SK-N-SH (cell line): ENCODE measurements at regions not wholly inside any gene's neighbourhood (a gene's known extent, or its start where the extent isn't known, plus 50 kb on each side); places are given as distances from the start of the nearest gene placed in this dataset.

Experiments
- CTCF ChIA-PET: fragments of 300-600, 350-600 bp; formaldehyde crosslinking; extraction: SDS; loops from one replicate; lab custom pipeline; 2021; lab: Yijun Ruan, JAX
- POLR2A ChIA-PET: fragments of 350-600 bp; sonication (Branson Sonifier 250); formaldehyde crosslinking; extraction: SDS; loops from one replicate; lab custom pipeline; 2020; ENCODE audit warnings: antibody characterized with exemption, inconsistent platforms; lab: Yijun Ruan, JAX
- DNase-seq: peaks from one replicate; pipeline ENCODE4 v3.0.0; 2012
- H2AFZ ChIP-seq: fragments of 200-600 bp; sonication (generic); 2 replicates; pipeline ENCODE4 v1.8.1; 2016; ENCODE audit warnings: antibody characterized with exemption, mild to moderate bottlenecking, low read depth
- H3F3A ChIP-seq: fragments of 200-600 bp; sonication (generic); replicated peaks from 2 replicates; pipeline ENCODE3; 2016; ENCODE audit warnings: antibody characterized with exemption, mild to moderate bottlenecking; ENCODE audit not compliant: insufficient read depth
- H3K27ac ChIP-seq, 2 experiments: fragments of 200-500 bp in 1 of 2; fragments of 200-600 bp in 1 of 2; sonication (Bioruptor generic) in 1 of 2; sonication (generic), shearing (Covaris generic) in 1 of 2; 2 replicates each; pipeline versions ENCODE4 v1.5.1 to v1.6.1; 2014 to 2016; ENCODE audit warnings: low read depth in 2 of 2, inconsistent platforms in 1 of 2, low read length in 1 of 2, mild to moderate bottlenecking in 1 of 2, mixed read lengths in 1 of 2
- H3K27me3 ChIP-seq: fragments of 200-600 bp; sonication (generic), shearing (Covaris generic); 2 replicates; pipeline ENCODE4 v1.6.1; 2016; ENCODE audit warnings: mixed run types; ENCODE audit not compliant: insufficient read depth
- H3K36me3 ChIP-seq, 2 experiments: fragments of 200-500 bp in 1 of 2; fragments of 200-600 bp in 1 of 2; sonication (Bioruptor generic) in 1 of 2; sonication (generic) in 1 of 2; replicated peaks in 1 of 2; 2 replicates each; pipeline versions ENCODE3 to v1.5.1; 2014 to 2016; ENCODE audit warnings: low read length in 1 of 2, mild to moderate bottlenecking in 1 of 2; ENCODE audit not compliant: insufficient read depth in 2 of 2, control insufficient read depth in 1 of 2
- H3K4me1 ChIP-seq, 2 experiments: fragments of 200-500 bp in 1 of 2; fragments of 200-600 bp in 1 of 2; sonication (Bioruptor generic) in 1 of 2; sonication (generic), shearing (Covaris generic) in 1 of 2; 2 replicates each; pipeline versions ENCODE4 v1.5.1 to v1.6.1; 2014 to 2016; ENCODE audit warnings: low read depth in 1 of 2, low read length in 1 of 2, mixed run types in 1 of 2; ENCODE audit not compliant: insufficient read depth in 2 of 2, control insufficient read depth in 1 of 2
- H3K4me2 ChIP-seq: fragments of 200-600 bp; sonication (generic), shearing (Covaris generic); 2 replicates; pipeline ENCODE4 v1.6.1; 2017; ENCODE audit warnings: mixed run types
- H3K4me3 ChIP-seq, 2 experiments: fragments of 200-500 bp in 1 of 2; fragments of 200-600 bp in 1 of 2; sonication (Bioruptor generic) in 1 of 2; sonication (generic), shearing (Covaris generic) in 1 of 2; 2 replicates each; pipeline versions ENCODE4 v1.5.1 to v1.8.1; 2014 to 2016; ENCODE audit warnings: low read depth in 2 of 2, inconsistent platforms in 1 of 2, low read length in 1 of 2, mild to moderate bottlenecking in 1 of 2, mixed read lengths in 1 of 2, moderate library complexity in 1 of 2
- H3K79me2 ChIP-seq: fragments of 200-600 bp; sonication (generic); 2 replicates; pipeline ENCODE4 v1.8.1; 2017; ENCODE audit warnings: mild to moderate bottlenecking; ENCODE audit not compliant: insufficient read depth
- H3K9ac ChIP-seq: fragments of 200-600 bp; sonication (generic); 2 replicates; pipeline ENCODE4 v1.6.1; 2017; ENCODE audit warnings: mixed run types
- H3K9me2 ChIP-seq: fragments of 200-600 bp; sonication (generic); 2 replicates; pipeline ENCODE4 v1.6.1; 2017; ENCODE audit warnings: mixed run types
- H3K9me3 ChIP-seq: fragments of 200-600 bp; sonication (generic); 2 replicates; pipeline ENCODE4 v1.6.1; 2017; ENCODE audit warnings: mixed run types, mild to moderate bottlenecking, moderate library complexity
- H4K20me1 ChIP-seq: fragments of 200-600 bp; sonication (generic); 2 replicates; pipeline ENCODE4 v1.6.1; 2017; ENCODE audit warnings: mild to moderate bottlenecking, mixed run types; ENCODE audit not compliant: insufficient read depth
- CHD2 ChIP-seq: fragments of 150-350 bp; IDR thresholded peaks from 2 replicates; pipeline ENCODE4 v1.6.1; 2018; ENCODE audit warnings: low read length; ENCODE audit not compliant: partially characterized antibody
- ELF1 ChIP-seq: IDR thresholded peaks from 2 replicates; pipeline ENCODE4 v1.4.0; 2012
- FOSL2 ChIP-seq: IDR thresholded peaks from 2 replicates; pipeline ENCODE4 v1.4.0; 2012; ENCODE audit warnings: low read depth, mild to moderate bottlenecking, moderate library complexity, borderline replicate concordance
- GATA2 ChIP-seq: sonication (generic); formaldehyde crosslinking; IDR thresholded peaks from 2 replicates; pipeline ENCODE4 v1.5.0; 2020; ENCODE audit warnings: mild to moderate bottlenecking, missing genetic modification reagents
- NFIC ChIP-seq: IDR thresholded peaks from 2 replicates; pipeline ENCODE4 v1.4.0; 2012; ENCODE audit warnings: borderline replicate concordance
- NRF1 ChIP-seq: IDR thresholded peaks from 2 replicates; pipeline ENCODE4 v1.6.1; 2012; ENCODE audit warnings: low read depth, mild to moderate bottlenecking, low read length
- RAD21 ChIP-seq: IDR thresholded peaks from 2 replicates; pipeline ENCODE4 v1.6.1; 2012; ENCODE audit warnings: mild to moderate bottlenecking, low read length
- RCOR1 ChIP-seq: fragments of 150-350 bp; IDR thresholded peaks from 2 replicates; pipeline ENCODE4 v1.6.1; 2017; ENCODE audit warnings: antibody characterized with exemption, low read length
- RFX5 ChIP-seq: IDR thresholded peaks from 2 replicates; pipeline ENCODE4 v1.6.1; 2012; ENCODE audit warnings: mild to moderate bottlenecking, improper control_type of control experiment, low read length
- RXRA ChIP-seq: IDR thresholded peaks from 2 replicates; pipeline ENCODE4 v1.4.0; 2012; ENCODE audit warnings: low read depth, mild to moderate bottlenecking, borderline replicate concordance
- SIN3A ChIP-seq: IDR thresholded peaks from 2 replicates; pipeline ENCODE4 v1.6.1; 2012; ENCODE audit warnings: low read depth, mild to moderate bottlenecking, low read length, moderate library complexity, borderline replicate concordance
- SMC3 ChIP-seq: IDR thresholded peaks from 2 replicates; pipeline ENCODE4 v1.6.1; 2012; ENCODE audit warnings: low read depth, low read length, improper control_type of control experiment
- TEAD4 ChIP-seq: IDR thresholded peaks from 2 replicates; pipeline ENCODE4 v1.4.0; 2012; ENCODE audit warnings: mild to moderate bottlenecking, borderline replicate concordance; ENCODE audit not compliant: insufficient read depth
- USF1 ChIP-seq: IDR thresholded peaks from 2 replicates; pipeline ENCODE4 v1.4.0; 2012; ENCODE audit warnings: low read depth, borderline replicate concordance
- ZBTB33 ChIP-seq: IDR thresholded peaks from 2 replicates; pipeline ENCODE4 v1.4.0; 2012; ENCODE audit warnings: low read depth, borderline replicate concordance
- WGBS: methylation state at CpG from one replicate; pipeline ENCODE4 v1.1.6; 2017; ENCODE audit warnings: low lambda C conversion rate; 5-methylcytosine and 5-hydroxymethylcytosine counted together
- TF ChIP-seq, protein P1 (sequence below): IDR thresholded peaks from 2 replicates; pipeline ENCODE4 v1.6.1; 2012; ENCODE audit warnings: mild to moderate bottlenecking, low read depth, low read length, moderate library complexity
- TF ChIP-seq, protein P2 (sequence below): fragments of 200-600 bp; sonication (generic); IDR thresholded peaks from 2 replicates; pipeline ENCODE4 v1.6.1; 2017; ENCODE audit warnings: antibody characterized with exemption, mild to moderate bottlenecking, moderate library complexity
- TF ChIP-seq, protein P3 (sequence below): fragments of 150-350 bp; IDR thresholded peaks from 2 replicates; pipeline ENCODE4 v1.6.1; 2016; ENCODE audit warnings: mild to moderate bottlenecking, low read depth, low read length
- TF ChIP-seq, protein P4 (sequence below): IDR thresholded peaks from 2 replicates; pipeline ENCODE4; 2012
- TF ChIP-seq, protein P5 (sequence below): fragments of 150-350 bp; IDR thresholded peaks from 2 replicates; pipeline ENCODE4 v1.6.1; 2017; ENCODE audit warnings: antibody characterized with exemption, low read length, low read depth, borderline replicate concordance

DNA sequence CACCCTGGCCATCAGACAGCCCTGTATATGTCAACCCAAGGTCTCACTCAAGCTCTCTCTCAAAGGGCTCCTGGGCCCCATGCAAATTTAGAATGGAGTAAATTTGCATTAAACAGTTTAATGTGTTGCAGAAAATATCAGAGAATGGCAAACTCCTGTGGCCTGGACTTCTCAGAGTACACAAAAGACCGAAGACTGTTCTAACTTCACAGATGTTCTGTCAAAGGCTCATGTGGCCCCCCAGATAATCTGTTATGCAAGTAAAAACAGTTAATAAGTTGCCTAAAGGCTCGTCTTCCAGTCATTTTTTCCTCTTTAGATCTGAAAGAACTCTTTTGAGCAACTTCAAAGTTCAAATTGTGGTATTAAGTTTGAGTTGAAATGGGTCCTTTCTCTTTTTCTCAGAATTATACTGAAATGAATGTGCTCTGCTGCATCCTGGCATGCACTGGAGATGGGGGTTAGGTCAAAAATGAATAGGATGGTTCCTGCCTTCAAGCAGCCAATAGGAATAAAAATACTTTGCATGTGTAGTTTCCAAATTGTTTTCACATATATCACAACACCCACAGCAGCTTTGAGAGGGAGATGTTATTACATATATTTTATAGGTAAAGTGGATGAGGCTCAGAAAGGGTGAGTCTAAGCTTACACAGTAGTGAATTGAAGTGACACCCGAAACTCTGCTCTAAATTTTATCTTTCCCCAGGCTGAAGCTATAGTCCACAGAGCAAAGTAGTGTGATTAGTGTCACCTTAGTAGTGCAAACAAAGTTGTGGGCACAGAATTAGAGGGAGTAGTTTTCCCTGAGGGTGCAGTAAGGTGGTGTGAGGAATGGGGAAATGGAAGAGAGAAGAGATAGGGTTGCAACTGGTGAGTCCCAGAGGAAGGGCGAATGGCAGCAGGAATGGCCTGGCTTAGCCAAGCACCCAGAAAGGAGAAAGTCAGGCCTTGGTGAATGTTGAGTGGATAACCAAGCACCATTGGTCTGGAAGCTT is 205.0 kb upstream of the RFC3 start:
- CTCF ChIA-PET: no interaction called here
- no peak overlapping the region for H3K27ac ChIP-seq
- H3K36me3 ChIP-seq: no peaks in the 10 kb centered on the region
- DNase-seq: no peak
- H3K9me3 ChIP-seq: no peaks in the 10 kb centered on the region
- no peak overlapping the region for H3K4me2 ChIP-seq
- no peak overlapping the region for H3K4me3 ChIP-seq
- no peaks in the 10 kb centered on the region; the same call in 1 of the 2 replicates for H3K27me3 ChIP-seq
- no peak overlapping the region for H3K9ac ChIP-seq
- WGBS: 56% methylated on average over 4 of the region's 4 CpGs
- no peaks in the 10 kb centered on the region for H3F3A ChIP-seq
- no peak overlapping the region for H2AFZ ChIP-seq
- H3K9me2 ChIP-seq: no peaks in the 10 kb centered on the region
- TF ChIP-seq GATA2 (CRISPR knock-in tag): no peak
- no peak for TF ChIP-seq FOSL2
- TF ChIP-seq USF1: no peak
- no peak for TF ChIP-seq NFIC
- TF ChIP-seq CHD2: no peak
- no peak for TF ChIP-seq ELF1
- TF ChIP-seq RAD21: no peak
- no peak for TF ChIP-seq NRF1
- TF ChIP-seq, protein P1, sequence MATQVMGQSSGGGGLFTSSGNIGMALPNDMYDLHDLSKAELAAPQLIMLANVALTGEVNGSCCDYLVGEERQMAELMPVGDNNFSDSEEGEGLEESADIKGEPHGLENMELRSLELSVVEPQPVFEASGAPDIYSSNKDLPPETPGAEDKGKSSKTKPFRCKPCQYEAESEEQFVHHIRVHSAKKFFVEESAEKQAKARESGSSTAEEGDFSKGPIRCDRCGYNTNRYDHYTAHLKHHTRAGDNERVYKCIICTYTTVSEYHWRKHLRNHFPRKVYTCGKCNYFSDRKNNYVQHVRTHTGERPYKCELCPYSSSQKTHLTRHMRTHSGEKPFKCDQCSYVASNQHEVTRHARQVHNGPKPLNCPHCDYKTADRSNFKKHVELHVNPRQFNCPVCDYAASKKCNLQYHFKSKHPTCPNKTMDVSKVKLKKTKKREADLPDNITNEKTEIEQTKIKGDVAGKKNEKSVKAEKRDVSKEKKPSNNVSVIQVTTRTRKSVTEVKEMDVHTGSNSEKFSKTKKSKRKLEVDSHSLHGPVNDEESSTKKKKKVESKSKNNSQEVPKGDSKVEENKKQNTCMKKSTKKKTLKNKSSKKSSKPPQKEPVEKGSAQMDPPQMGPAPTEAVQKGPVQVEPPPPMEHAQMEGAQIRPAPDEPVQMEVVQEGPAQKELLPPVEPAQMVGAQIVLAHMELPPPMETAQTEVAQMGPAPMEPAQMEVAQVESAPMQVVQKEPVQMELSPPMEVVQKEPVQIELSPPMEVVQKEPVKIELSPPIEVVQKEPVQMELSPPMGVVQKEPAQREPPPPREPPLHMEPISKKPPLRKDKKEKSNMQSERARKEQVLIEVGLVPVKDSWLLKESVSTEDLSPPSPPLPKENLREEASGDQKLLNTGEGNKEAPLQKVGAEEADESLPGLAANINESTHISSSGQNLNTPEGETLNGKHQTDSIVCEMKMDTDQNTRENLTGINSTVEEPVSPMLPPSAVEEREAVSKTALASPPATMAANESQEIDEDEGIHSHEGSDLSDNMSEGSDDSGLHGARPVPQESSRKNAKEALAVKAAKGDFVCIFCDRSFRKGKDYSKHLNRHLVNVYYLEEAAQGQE: no peak
- TF ChIP-seq RCOR1: no peak
- no peak for TF ChIP-seq RXRA
- TF ChIP-seq, protein P2, sequence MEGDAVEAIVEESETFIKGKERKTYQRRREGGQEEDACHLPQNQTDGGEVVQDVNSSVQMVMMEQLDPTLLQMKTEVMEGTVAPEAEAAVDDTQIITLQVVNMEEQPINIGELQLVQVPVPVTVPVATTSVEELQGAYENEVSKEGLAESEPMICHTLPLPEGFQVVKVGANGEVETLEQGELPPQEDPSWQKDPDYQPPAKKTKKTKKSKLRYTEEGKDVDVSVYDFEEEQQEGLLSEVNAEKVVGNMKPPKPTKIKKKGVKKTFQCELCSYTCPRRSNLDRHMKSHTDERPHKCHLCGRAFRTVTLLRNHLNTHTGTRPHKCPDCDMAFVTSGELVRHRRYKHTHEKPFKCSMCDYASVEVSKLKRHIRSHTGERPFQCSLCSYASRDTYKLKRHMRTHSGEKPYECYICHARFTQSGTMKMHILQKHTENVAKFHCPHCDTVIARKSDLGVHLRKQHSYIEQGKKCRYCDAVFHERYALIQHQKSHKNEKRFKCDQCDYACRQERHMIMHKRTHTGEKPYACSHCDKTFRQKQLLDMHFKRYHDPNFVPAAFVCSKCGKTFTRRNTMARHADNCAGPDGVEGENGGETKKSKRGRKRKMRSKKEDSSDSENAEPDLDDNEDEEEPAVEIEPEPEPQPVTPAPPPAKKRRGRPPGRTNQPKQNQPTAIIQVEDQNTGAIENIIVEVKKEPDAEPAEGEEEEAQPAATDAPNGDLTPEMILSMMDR: no peak
- TF ChIP-seq, protein P3, sequence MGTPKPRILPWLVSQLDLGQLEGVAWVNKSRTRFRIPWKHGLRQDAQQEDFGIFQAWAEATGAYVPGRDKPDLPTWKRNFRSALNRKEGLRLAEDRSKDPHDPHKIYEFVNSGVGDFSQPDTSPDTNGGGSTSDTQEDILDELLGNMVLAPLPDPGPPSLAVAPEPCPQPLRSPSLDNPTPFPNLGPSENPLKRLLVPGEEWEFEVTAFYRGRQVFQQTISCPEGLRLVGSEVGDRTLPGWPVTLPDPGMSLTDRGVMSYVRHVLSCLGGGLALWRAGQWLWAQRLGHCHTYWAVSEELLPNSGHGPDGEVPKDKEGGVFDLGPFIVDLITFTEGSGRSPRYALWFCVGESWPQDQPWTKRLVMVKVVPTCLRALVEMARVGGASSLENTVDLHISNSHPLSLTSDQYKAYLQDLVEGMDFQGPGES: no peak
- TF ChIP-seq RFX5: no peak
- TF ChIP-seq, protein P4, sequence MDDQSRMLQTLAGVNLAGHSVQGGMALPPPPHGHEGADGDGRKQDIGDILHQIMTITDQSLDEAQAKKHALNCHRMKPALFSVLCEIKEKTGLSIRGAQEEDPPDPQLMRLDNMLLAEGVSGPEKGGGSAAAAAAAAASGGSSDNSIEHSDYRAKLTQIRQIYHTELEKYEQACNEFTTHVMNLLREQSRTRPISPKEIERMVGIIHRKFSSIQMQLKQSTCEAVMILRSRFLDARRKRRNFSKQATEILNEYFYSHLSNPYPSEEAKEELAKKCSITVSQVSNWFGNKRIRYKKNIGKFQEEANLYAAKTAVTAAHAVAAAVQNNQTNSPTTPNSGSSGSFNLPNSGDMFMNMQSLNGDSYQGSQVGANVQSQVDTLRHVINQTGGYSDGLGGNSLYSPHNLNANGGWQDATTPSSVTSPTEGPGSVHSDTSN: no peak
- no peak for TF ChIP-seq SIN3A
- TF ChIP-seq, protein P5, sequence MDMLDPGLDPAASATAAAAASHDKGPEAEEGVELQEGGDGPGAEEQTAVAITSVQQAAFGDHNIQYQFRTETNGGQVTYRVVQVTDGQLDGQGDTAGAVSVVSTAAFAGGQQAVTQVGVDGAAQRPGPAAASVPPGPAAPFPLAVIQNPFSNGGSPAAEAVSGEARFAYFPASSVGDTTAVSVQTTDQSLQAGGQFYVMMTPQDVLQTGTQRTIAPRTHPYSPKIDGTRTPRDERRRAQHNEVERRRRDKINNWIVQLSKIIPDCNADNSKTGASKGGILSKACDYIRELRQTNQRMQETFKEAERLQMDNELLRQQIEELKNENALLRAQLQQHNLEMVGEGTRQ: no peak
- TF ChIP-seq TEAD4: no peak
- TF ChIP-seq ZBTB33: no peak
- TF ChIP-seq SMC3: no peak
- TF ChIP-seq, all 33 proteins: peak for 0
- no peaks in the 10 kb centered on the region for H3K79me2 ChIP-seq
- peaks cover 0 to 6% of the 10 kb centered on the region in 2 experiments; a peak in 2 of 4 replicates for H3K4me1 ChIP-seq
- POLR2A ChIA-PET: no interaction called here
- no peaks in the 10 kb centered on the region for H4K20me1 ChIP-seq
